H9 (cell line): ENCODE measurements at regions not wholly inside any gene's neighbourhood (a gene's known extent, or its start where the extent isn't known, plus 50 kb on each side); places are given as distances from the start of the nearest gene placed in this dataset.

Experiments used
- DNase-seq: peaks from one replicate; pipeline ENCODE4 v3.0.0-alpha.2; 2017
- H2AFZ ChIP-seq: one replicate; pipeline ENCODE4 v1.6.1; 2013; ENCODE audit warnings: mild to moderate bottlenecking, low read length, control low read depth, moderate library complexity
- H2AK5ac ChIP-seq: 2 replicates; pipeline ENCODE4 v1.6.1; 2013; ENCODE audit warnings: low read length, control low read depth, mixed read lengths; ENCODE audit not compliant: insufficient read length
- H2BK120ac ChIP-seq: one replicate; pipeline ENCODE4 v1.6.1; 2013; ENCODE audit warnings: low read depth, mild to moderate bottlenecking, low read length, control low read depth, inconsistent platforms; ENCODE audit not compliant: poor library complexity, severe bottlenecking
- H2BK12ac ChIP-seq: 2 replicates; pipeline ENCODE4 v1.6.1; 2013; ENCODE audit warnings: low read length, control low read depth, mixed read lengths, low read depth; ENCODE audit not compliant: insufficient read length
- H2BK15ac ChIP-seq: 2 replicates; pipeline ENCODE4 v1.6.1; 2013; ENCODE audit warnings: low read depth, low read length, control low read depth
- H2BK20ac ChIP-seq: one replicate; pipeline ENCODE4 v1.6.1; 2013; ENCODE audit warnings: low read depth, mild to moderate bottlenecking, low read length, control low read depth, inconsistent platforms; ENCODE audit not compliant: poor library complexity, severe bottlenecking
- H2BK5ac ChIP-seq: 2 replicates; pipeline ENCODE4 v1.6.1; 2013; ENCODE audit warnings: low read length, control low read depth, mixed read lengths; ENCODE audit not compliant: insufficient read length
- H3K14ac ChIP-seq: 2 replicates; pipeline ENCODE4 v1.6.1; 2013; ENCODE audit warnings: low read length, control low read depth; ENCODE audit not compliant: insufficient read depth
- H3K18ac ChIP-seq: 2 replicates; pipeline ENCODE4 v1.6.1; 2013; ENCODE audit warnings: low read depth, mild to moderate bottlenecking, mixed read lengths, low read length, control low read depth; ENCODE audit not compliant: insufficient read length
- H3K23ac ChIP-seq: 2 replicates; pipeline ENCODE4 v1.6.1; 2013; ENCODE audit warnings: low read length, control low read depth, mixed read lengths, low read depth; ENCODE audit not compliant: insufficient read length
- H3K23me2 ChIP-seq: 2 replicates; pipeline ENCODE4 v1.6.1; 2013; ENCODE audit warnings: low read depth, mild to moderate bottlenecking, mixed read lengths, low read length, control low read depth; ENCODE audit not compliant: insufficient read length, poor library complexity, severe bottlenecking
- H3K27ac ChIP-seq: 2 replicates; pipeline ENCODE4 v1.5.1; 2013; ENCODE audit warnings: low read length, control low read depth, mixed read lengths, low read depth; ENCODE audit not compliant: insufficient read length
- H3K27me3 ChIP-seq: 2 replicates; pipeline ENCODE4 v1.6.1; 2013; ENCODE audit warnings: low read length, control low read depth, inconsistent platforms; ENCODE audit not compliant: insufficient read depth
- H3K4ac ChIP-seq: 2 replicates; pipeline ENCODE4 v1.6.1; 2013; ENCODE audit warnings: low read depth, mild to moderate bottlenecking, control low read depth, inconsistent platforms, low read length, moderate library complexity
- H3K4me1 ChIP-seq: 2 replicates; pipeline ENCODE4 v1.6.1; 2013; ENCODE audit warnings: low read length, control low read depth, inconsistent platforms; ENCODE audit not compliant: insufficient read depth
- H3K4me2 ChIP-seq: 2 replicates; pipeline ENCODE4 v1.6.1; 2013; ENCODE audit warnings: low read length, control low read depth, mixed read lengths; ENCODE audit not compliant: insufficient read length, insufficient read depth
- H3K56ac ChIP-seq: 2 replicates; pipeline ENCODE4 v1.6.1; 2013; ENCODE audit warnings: low read depth, mild to moderate bottlenecking, mixed read lengths, low read length, control low read depth; ENCODE audit not compliant: insufficient read length
- H3K79me1 ChIP-seq: 2 replicates; pipeline ENCODE4 v1.6.1; 2013; ENCODE audit warnings: low read depth, mild to moderate bottlenecking, moderate library complexity, low read length, control low read depth, inconsistent platforms; ENCODE audit not compliant: insufficient read depth, poor library complexity, severe bottlenecking
- H3K79me2 ChIP-seq: 2 replicates; pipeline ENCODE4 v1.6.1; 2013; ENCODE audit warnings: low read length, control low read depth, inconsistent platforms; ENCODE audit not compliant: insufficient read depth
- H3K9ac ChIP-seq: 2 replicates; pipeline ENCODE4 v1.6.1; 2013; ENCODE audit warnings: low read length, control low read depth, mixed read lengths; ENCODE audit not compliant: insufficient read length; ENCODE audit errors: extremely low read depth
- H3K9me3 ChIP-seq: one replicate; pipeline ENCODE4 v1.6.1; 2013; ENCODE audit warnings: low read depth, low read length, inconsistent platforms; ENCODE audit not compliant: control insufficient read depth
- H3T11ph ChIP-seq: one replicate; pipeline ENCODE4 v1.6.1; 2013; ENCODE audit warnings: mild to moderate bottlenecking, low read length, control low read depth, inconsistent platforms
- H4K20me1 ChIP-seq: one replicate; pipeline ENCODE4 v1.6.1; 2013; ENCODE audit not compliant: control insufficient read depth, insufficient read length, insufficient read depth
- H4K5ac ChIP-seq: 2 replicates; pipeline ENCODE4 v1.6.1; 2013; ENCODE audit warnings: low read depth, mild to moderate bottlenecking, mixed read lengths, low read length, control low read depth; ENCODE audit not compliant: insufficient read length
- H4K8ac ChIP-seq: replicated peaks from 2 replicates; pipeline ENCODE4 v1.6.1; 2013; ENCODE audit warnings: low read length, control low read depth, mixed read lengths, low read depth; ENCODE audit not compliant: insufficient read length
- H4K91ac ChIP-seq: 2 replicates; pipeline ENCODE4 v1.6.1; 2013; ENCODE audit warnings: low read depth, mild to moderate bottlenecking, moderate library complexity, mixed read lengths, low read length, control low read depth; ENCODE audit not compliant: insufficient read length
- H3K27ac Mint-ChIP-seq, 3 experiments: 2 replicates in 2 of 3; 3 replicates in 1 of 3; pipeline ENCODE4 v1.8.0; 2020 to 2021; ENCODE audit warnings: mixed read lengths in 3 of 3, mild to moderate bottlenecking in 1 of 3, moderate library complexity in 1 of 3
- H3K27me3 Mint-ChIP-seq: 2 replicates; pipeline ENCODE4 v1.8.0; 2021; ENCODE audit warnings: low read depth, mild to moderate bottlenecking, moderate library complexity, mixed read lengths
- H3K36me3 Mint-ChIP-seq, 3 experiments: 2 replicates in 2 of 3; 3 replicates in 1 of 3; pipeline ENCODE4 v1.8.0; 2020 to 2021; ENCODE audit warnings: low read depth in 3 of 3, mixed read lengths in 3 of 3; ENCODE audit not compliant: insufficient read depth in 1 of 3
- H3K4me1 Mint-ChIP-seq, 2 experiments: 2 replicates each; pipeline ENCODE4 v1.8.0; 2020; ENCODE audit warnings: mixed read lengths in 2 of 2
- H3K4me3 Mint-ChIP-seq, 2 experiments: 2 replicates in 1 of 2; 3 replicates in 1 of 2; pipeline ENCODE4 v1.8.0; 2020 to 2021; ENCODE audit warnings: mild to moderate bottlenecking in 2 of 2, mixed read lengths in 2 of 2, moderate library complexity in 1 of 2
- H3K9me3 Mint-ChIP-seq, 2 experiments: 2 replicates in 1 of 2; 3 replicates in 1 of 2; pipeline ENCODE4 v1.8.0; 2020; ENCODE audit warnings: mild to moderate bottlenecking in 2 of 2, mixed read lengths in 2 of 2, moderate library complexity in 1 of 2
- CTCF ChIP-seq: fragments of 200-600 bp; sonication (generic); conservative IDR thresholded peaks from 3 replicates; pipeline ENCODE4 v1.8.0; 2021; ENCODE audit warnings: antibody characterized with exemption, mild to moderate bottlenecking
- WGBS: extraction: QIAGEN DNeasy Blood & Tissue Kit; methylation state at CpG from one replicate; pipeline ENCODE4 v1.1.7; 2013; ENCODE audit warnings: missing lambda C conversion rate, low lambda C conversion rate, mixed read lengths; ENCODE audit not compliant: insufficient read length; ENCODE audit errors: extremely low coverage; 5-methylcytosine and 5-hydroxymethylcytosine counted together

GRCh38 chr4:38535717-38536116 lies 128.3 kb upstream of the KLF3 start:
- no peak overlapping the region for H3K56ac ChIP-seq
- H2BK5ac ChIP-seq, result no peak overlapping the region
- H3K9me3 ChIP-seq, result no peaks in the 10 kb centered on the region
- H2BK20ac ChIP-seq, result no peak overlapping the region
- H3T11ph ChIP-seq, result no peak overlapping the region
- Mint-ChIP-seq H3K27me3 (peaks cover 17% of the 10 kb centered on the region), H3K36me3 (no peaks in the 10 kb centered on the region), H3K9me3 (no peaks in the 10 kb centered on the region), H3K27ac (no peak overlapping the region), H3K4me3 (no peak overlapping the region), H3K4me1 (peaks cover 13 to 17% of the 10 kb centered on the region in 2 experiments)
- H3K23me2 ChIP-seq, result no peaks in the 10 kb centered on the region
- H3K79me1 ChIP-seq, result no peaks in the 10 kb centered on the region
- H4K20me1 ChIP-seq, result no peaks in the 10 kb centered on the region
- H3K4me2 ChIP-seq, result no peak overlapping the region
- no peak for TF ChIP-seq CTCF
- H3K4me1 ChIP-seq, result no peaks in the 10 kb centered on the region
- H3K27ac ChIP-seq, result no peak overlapping the region
- H3K79me2 ChIP-seq, result no peaks in the 10 kb centered on the region
- no peak overlapping the region for H2BK120ac ChIP-seq
- H2BK12ac ChIP-seq, result no peak overlapping the region
- no peak overlapping the region for H4K5ac ChIP-seq
- H3K4ac ChIP-seq, result no peak overlapping the region
- H3K27me3 ChIP-seq, result no peaks in the 10 kb centered on the region
- H3K18ac ChIP-seq, result no peak overlapping the region
- no CpG with 5 or more reads among the region's 5 CpGs for WGBS
- no peak overlapping the region for H2AK5ac ChIP-seq
- H3K9ac ChIP-seq, result no peak overlapping the region
- H2BK15ac ChIP-seq, result no peak overlapping the region
- no peak overlapping the region for H3K14ac ChIP-seq
- no peak overlapping the region for H3K23ac ChIP-seq
- H2AFZ ChIP-seq, result no peak overlapping the region
- H4K91ac ChIP-seq, result no peak overlapping the region
- H4K8ac ChIP-seq, result no peak overlapping the region
- DNase-seq, result no peak
